ENCODE measurements at regions not wholly inside any gene's neighbourhood (a gene's known extent, or its start where the extent isn't known, plus 50 kb on each side); places are given as distances from the start of the nearest gene placed in this dataset.

- DNase-seq (ENCODE audit: low read depth) = no peak
Measured at GRCh38 chr11:80694385-80694784, 1253.6 kb upstream of the TENM4 start.

- DNase-seq (ENCODE audit: low read depth) = no peak
Measured at GRCh38 chr11:80687941-80688340, 1247.1 kb upstream of the TENM4 start.

GRCh38 chr11:80686889-80687288 is 1246.1 kb upstream of the TENM4 start:
- DNase-seq (ENCODE audit: low read depth) = no peak

GRCh38 chr11:80673566-80673965 is 1232.7 kb upstream of the TENM4 start:
- DNase-seq (ENCODE audit: low read depth) = no peak

GRCh38 chr11:80669620-80670019 is 1228.8 kb upstream of the TENM4 start:
- no peak for DNase-seq (ENCODE audit: low read depth)

- DNase-seq (ENCODE audit: low read depth) = no peak
Measured at GRCh38 chr11:80668039-80668438, 1227.2 kb upstream of the TENM4 start.

- DNase-seq (ENCODE audit: low read depth) = no peak
Measured at GRCh38 chr11:80655834-80656233, 1215.0 kb upstream of the TENM4 start.

GRCh38 chr11:80650966-80651365 is 1210.1 kb upstream of the TENM4 start:
- no peak for DNase-seq (ENCODE audit: low read depth)

- DNase-seq (ENCODE audit: low read depth) = no peak
Measured at GRCh38 chr11:80649186-80649585, 1208.4 kb upstream of the TENM4 start.

GRCh38 chr11:80638296-80638695 is 1197.5 kb upstream of the TENM4 start:
- no peak for DNase-seq (ENCODE audit: low read depth)

GRCh38 chr11:80637571-80637970 is 1196.7 kb upstream of the TENM4 start:
- DNase-seq (ENCODE audit: low read depth) = no peak

GRCh38 chr11:80636999-80637398 is 1196.2 kb upstream of the TENM4 start:
- no peak for DNase-seq (ENCODE audit: low read depth)

- no peak for DNase-seq (ENCODE audit: low read depth)
Measured at GRCh38 chr11:80635178-80635577, 1194.3 kb upstream of the TENM4 start.

- no peak for DNase-seq (ENCODE audit: low read depth)
Measured at GRCh38 chr11:80632691-80633090, 1191.9 kb upstream of the TENM4 start.

- DNase-seq (ENCODE audit: low read depth) = no peak
Measured at GRCh38 chr11:80632156-80632555, 1191.3 kb upstream of the TENM4 start.

- DNase-seq (ENCODE audit: low read depth) = no peak
Measured at GRCh38 chr11:80629466-80629865, 1188.6 kb upstream of the TENM4 start.

GRCh38 chr11:80627364-80627763 is 1186.5 kb upstream of the TENM4 start:
- DNase-seq (ENCODE audit: low read depth) = no peak

- DNase-seq (ENCODE audit: low read depth) = no peak
Measured at GRCh38 chr11:80626721-80627120, 1185.9 kb upstream of the TENM4 start.

- DNase-seq (ENCODE audit: low read depth) = no peak
Measured at GRCh38 chr11:80625563-80625962, 1184.7 kb upstream of the TENM4 start.

- no peak for DNase-seq (ENCODE audit: low read depth)
Measured at GRCh38 chr11:80621871-80622270, 1181.0 kb upstream of the TENM4 start.

GRCh38 chr11:80620867-80621266 is 1180.0 kb upstream of the TENM4 start:
- DNase-seq (ENCODE audit: low read depth) = no peak

- DNase-seq (ENCODE audit: low read depth) = no peak
Measured at GRCh38 chr11:80617156-80617555, 1176.3 kb upstream of the TENM4 start.

- DNase-seq (ENCODE audit: low read depth) = no peak
Measured at GRCh38 chr11:80616070-80616800, 1175.4 kb upstream of the TENM4 start.

- DNase-seq (ENCODE audit: low read depth) = no peak
Measured at GRCh38 chr11:80613655-80614054, 1172.8 kb upstream of the TENM4 start.
